A673 (cell line): ENCODE measurements at regions not wholly inside any gene's neighbourhood (a gene's known extent, or its start where the extent isn't known, plus 50 kb on each side); places are given as distances from the start of the nearest gene placed in this dataset.

Experiments used
- BruUV-seq: library from RNA; stranded (reverse); fragments of 400-500 nt; replicated peaks from 2 replicates; lab custom pipeline; 2021; lab: Mats Ljungman, UMichigan
- CTCF ChIA-PET: fragments of 300-600 bp; sonication (Branson Sonifier 250); formaldehyde crosslinking; loops from one replicate; lab custom pipeline; 2022; ENCODE audit warnings: antibody characterized with exemption; lab: Charles Lee
- POLR2A ChIA-PET: fragments of 300-600 bp; sonication (Branson Sonifier 250); formaldehyde crosslinking; loops from one replicate; lab custom pipeline; 2022; ENCODE audit warnings: antibody characterized with exemption; ENCODE audit not compliant: low non-redundant PET; lab: Charles Lee
- DNase-seq: peaks from one replicate; pipeline ENCODE4 v3.0.0-alpha.2; 2015; ENCODE audit warnings: low spot score
- H3K27ac ChIP-seq: fragments of 200-600 bp; sonication (generic); 2 replicates; pipeline ENCODE4 v1.5.1; 2016; ENCODE audit warnings: mixed run types, low read depth, mild to moderate bottlenecking, mixed read lengths, antibody characterized with exemption, low read length; ENCODE audit not compliant: poor library complexity, severe bottlenecking
- H3K27me3 ChIP-seq: fragments of 200-600 bp; sonication (generic); replicated peaks from 2 replicates; pipeline ENCODE4 v1.6.1; 2017; ENCODE audit warnings: mixed run types, low read depth, mild to moderate bottlenecking, mixed read lengths, antibody characterized with exemption, low read length; ENCODE audit not compliant: insufficient read depth, poor library complexity
- H3K36me3 ChIP-seq: fragments of 200-600 bp; sonication (generic); 2 replicates; pipeline ENCODE4 v1.6.1; 2016; ENCODE audit warnings: mixed run types, mild to moderate bottlenecking, mixed read lengths, antibody characterized with exemption, low read length; ENCODE audit not compliant: insufficient read depth, poor library complexity, severe bottlenecking
- H3K4me1 ChIP-seq: fragments of 200-600 bp; sonication (generic); 2 replicates; pipeline ENCODE4 v1.6.1; 2017; ENCODE audit warnings: mixed run types, mild to moderate bottlenecking, mixed read lengths, antibody characterized with exemption, low read length; ENCODE audit not compliant: insufficient read depth, poor library complexity, severe bottlenecking
- H3K4me3 ChIP-seq: fragments of 200-600 bp; sonication (generic); 2 replicates; pipeline ENCODE4 v1.5.1; 2016; ENCODE audit warnings: low read depth, mixed run types, mild to moderate bottlenecking, mixed read lengths, low read length; ENCODE audit not compliant: poor library complexity, severe bottlenecking
- H3K9me3 ChIP-seq: fragments of 200-600 bp; sonication (generic); 2 replicates; pipeline ENCODE4 v1.6.1; 2016; ENCODE audit warnings: mixed run types, low read depth, mild to moderate bottlenecking, mixed read lengths, antibody characterized with exemption, low read length; ENCODE audit not compliant: poor library complexity, severe bottlenecking
- CTCF ChIP-seq: fragments of 300-800, 200-600 bp; sonication (generic); conservative IDR thresholded peaks from 2 replicates; pipeline ENCODE4 v1.5.1; 2017; ENCODE audit warnings: low read depth, mild to moderate bottlenecking, antibody characterized with exemption, low read length, moderate library complexity, mixed read lengths
- EZH2 ChIP-seq: fragments of 200-600 bp; sonication (generic); IDR thresholded peaks from 2 replicates; pipeline ENCODE4 v1.6.1; 2017; ENCODE audit warnings: borderline replicate concordance, low read depth, mild to moderate bottlenecking, mixed read lengths, antibody characterized with exemption, low read length; ENCODE audit not compliant: poor library complexity, severe bottlenecking
- intact Hi-C: fragments of 100-400 bp; cut with micrococcal nuclease; formaldehyde crosslinking; loops from one replicate; pipeline ENCODE4 v1.10.0; 2022; ENCODE audit not compliant: unreplicated experiment

GRCh38 chr4:123640824-123641223 lies 244.2 kb downstream of the SPRY1 start:
- no peak for DNase-seq
- POLR2A ChIA-PET, result no interaction called here
- intact Hi-C loops, result no loop called here
- H3K9me3 ChIP-seq, result no peaks in the 10 kb centered on the region
- H3K4me3 ChIP-seq, result no peak overlapping the region
- TF ChIP-seq EZH2 (no peak), CTCF (no peak)
- H3K4me1 ChIP-seq, result no peaks in the 10 kb centered on the region
- H3K36me3 ChIP-seq, result no peaks in the 10 kb centered on the region
- no peaks in the 10 kb centered on the region for H3K27me3 ChIP-seq
- CTCF ChIA-PET, result no interaction called here
- BruUV-seq, result no TSS peak
- H3K27ac ChIP-seq, result no peak overlapping the region

- no peaks in the 10 kb centered on the region for H3K27me3 ChIP-seq
- H3K9me3 ChIP-seq, result no peaks in the 10 kb centered on the region
- POLR2A ChIA-PET, result no interaction called here
- TF ChIP-seq CTCF (no peak), EZH2 (no peak)
- no peak overlapping the region for H3K4me3 ChIP-seq
- no peaks in the 10 kb centered on the region for H3K4me1 ChIP-seq
- intact Hi-C loops, result no loop called here
- H3K36me3 ChIP-seq, result no peaks in the 10 kb centered on the region
- no TSS peak for BruUV-seq
- H3K27ac ChIP-seq, result no peak overlapping the region
- CTCF ChIA-PET, result no interaction called here
- no peak for DNase-seq
These were observed 247.1 kb downstream of the SPRY1 start for GRCh38 chr4:123643691-123644090.

- ChIA-PET CTCF (interaction anchor here (0.6 kb wide), 1 partner anchor 251 kb away, joined by 3 read pairs; no protein-coding TSS in a partner anchor), POLR2A (no interaction called here)
- no TSS peak for BruUV-seq
- no peak for TF ChIP-seq EZH2
- no peak for TF ChIP-seq CTCF
- intact Hi-C loops, result no loop called here
- no peak for DNase-seq
- Histone ChIP-seq H3K4me3 (no peak overlapping the region), H3K4me1 (no peaks in the 10 kb centered on the region), H3K27me3 (no peaks in the 10 kb centered on the region), H3K36me3 (no peaks in the 10 kb centered on the region), H3K9me3 (no peaks in the 10 kb centered on the region), H3K27ac (no peak overlapping the region)
These were observed 252.7 kb downstream of the SPRY1 start for GRCh38 chr4:123649250-123649644.
